Skeletal muscle tissue (tissue), 3 donors: ENCODE measurements at regions not wholly inside any gene's neighbourhood (a gene's known extent, or its start where the extent isn't known, plus 50 kb on each side); places are given as distances from the start of the nearest gene placed in this dataset.
"Not testable (repeated sequence)": the region's sequence is repeated elsewhere in the genome, so short reads cannot be mapped to it uniquely, and the experiment has no call there.

Experiments
- H3K27ac ChIP-seq: one replicate; pipeline ENCODE4 v1.7.0; 2013; ENCODE audit warnings: mild to moderate bottlenecking, low read depth, low read length, inconsistent platforms
- H3K27me3 ChIP-seq, 3 donors: one replicate each; pipeline ENCODE4 v1.7.0; 2013; ENCODE audit warnings: low read length in 3 of 3; ENCODE audit not compliant: control insufficient read depth in 3 of 3, insufficient read depth in 3 of 3
- H3K36me3 ChIP-seq, 3 donors: one replicate each; pipeline ENCODE4 v1.7.0; 2013; ENCODE audit warnings: low read length in 3 of 3; ENCODE audit not compliant: control insufficient read depth in 3 of 3, insufficient read depth in 3 of 3
- H3K4me1 ChIP-seq, 3 donors: one replicate each; pipeline ENCODE4 v1.7.0; 2013; ENCODE audit warnings: low read length in 3 of 3, mild to moderate bottlenecking in 3 of 3; ENCODE audit not compliant: control insufficient read depth in 3 of 3, insufficient read depth in 3 of 3
- H3K4me3 ChIP-seq, 3 donors: one replicate each; pipeline ENCODE4 v1.7.0; 2013; ENCODE audit warnings: low read length in 3 of 3
- H3K9ac ChIP-seq, 3 donors: one replicate each; pipeline ENCODE4 v1.7.0; 2013; ENCODE audit warnings: low read length in 3 of 3, mild to moderate bottlenecking in 3 of 3, moderate library complexity in 2 of 3, low read depth in 1 of 3
- H3K9me3 ChIP-seq, 3 donors: one replicate each; pipeline ENCODE4 v1.7.0; 2013; ENCODE audit warnings: low read length in 3 of 3; ENCODE audit not compliant: control insufficient read depth in 3 of 3
- donor health status: Osteomylitis.

DNA sequence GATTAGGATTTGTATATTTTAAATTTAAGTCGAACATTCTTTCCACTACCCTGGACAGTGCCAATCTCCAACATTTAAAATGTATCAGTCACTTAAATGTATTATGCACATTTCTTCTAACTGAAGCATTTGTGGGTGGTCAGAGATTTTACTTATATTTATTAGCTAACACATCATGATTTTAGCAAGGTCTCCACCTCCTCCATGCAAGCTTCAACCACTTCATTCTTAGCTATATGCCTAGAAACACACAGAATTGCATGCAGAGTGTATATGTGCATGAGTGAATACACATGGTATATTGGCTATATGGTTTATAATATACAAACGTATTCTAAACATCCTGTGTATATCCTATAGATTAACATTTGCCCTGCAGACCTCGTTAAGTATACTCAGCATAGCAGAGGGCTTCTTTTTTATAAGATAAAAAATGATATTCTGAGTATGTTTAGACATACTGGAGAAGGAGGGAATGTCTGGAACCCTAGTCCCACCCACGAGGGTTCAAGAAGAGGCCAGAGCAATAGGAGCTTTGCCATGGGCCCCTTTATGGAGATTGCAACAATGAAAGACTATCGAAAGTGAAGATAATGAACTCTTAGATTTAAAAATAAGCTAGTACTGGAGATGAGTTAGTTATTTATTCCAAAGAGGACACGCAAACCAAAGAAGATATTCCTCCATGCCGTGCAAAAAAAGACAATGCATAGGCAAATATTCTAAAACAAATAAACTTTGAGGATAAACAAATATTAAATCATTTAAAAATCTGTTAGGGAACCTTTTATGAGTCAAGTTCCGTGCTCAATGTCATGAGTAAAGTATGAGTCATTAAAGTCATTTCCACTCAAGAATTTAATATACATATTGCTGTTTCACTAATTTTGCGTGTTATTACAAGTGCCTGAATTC is 480.4 kb downstream of the SIPA1L2 start:
- H3K4me3 ChIP-seq: no peak overlapping the region
- no peaks in the 10 kb centered on the region for H3K27me3 ChIP-seq
- H3K9ac ChIP-seq: no peak overlapping the region

DNA sequence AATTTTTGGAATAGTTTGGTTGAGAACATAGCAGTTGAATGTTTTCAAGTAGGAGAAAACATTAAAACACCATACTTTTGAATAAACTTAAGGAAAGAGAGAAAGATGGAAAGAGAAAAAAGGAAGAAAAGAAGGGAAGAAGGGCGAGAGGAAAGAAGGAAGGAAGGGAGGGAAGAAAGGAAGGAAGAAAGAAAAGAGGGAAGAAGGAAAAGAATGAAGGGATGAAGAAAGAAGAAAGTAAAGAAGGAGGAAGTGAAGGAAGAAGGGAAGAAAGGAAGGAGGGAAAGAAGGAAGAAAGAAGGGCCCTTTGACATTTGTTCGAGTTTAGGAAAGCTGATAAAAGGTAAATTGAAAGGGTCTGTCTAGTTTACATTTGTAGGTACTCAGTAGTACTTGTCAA is 482.7 kb downstream of the SIPA1L2 start:
- Histone ChIP-seq H3K9ac (no peak overlapping the region), H3K27me3 (no peaks in the 10 kb centered on the region), H3K36me3 (no peaks in the 10 kb centered on the region), H3K27ac (no peak overlapping the region), H3K4me1 (no peaks in the 10 kb centered on the region), H3K4me3 (no peak overlapping the region), H3K9me3 (no peaks in the 10 kb centered on the region)

More for the DNA sequence above, 480.4 kb downstream of the SIPA1L2 start:
- no peaks in the 10 kb centered on the region for H3K9me3 ChIP-seq
- no peak overlapping the region for H3K27ac ChIP-seq
- no peaks in the 10 kb centered on the region for H3K4me1 ChIP-seq
- no peaks in the 10 kb centered on the region for H3K36me3 ChIP-seq

DNA sequence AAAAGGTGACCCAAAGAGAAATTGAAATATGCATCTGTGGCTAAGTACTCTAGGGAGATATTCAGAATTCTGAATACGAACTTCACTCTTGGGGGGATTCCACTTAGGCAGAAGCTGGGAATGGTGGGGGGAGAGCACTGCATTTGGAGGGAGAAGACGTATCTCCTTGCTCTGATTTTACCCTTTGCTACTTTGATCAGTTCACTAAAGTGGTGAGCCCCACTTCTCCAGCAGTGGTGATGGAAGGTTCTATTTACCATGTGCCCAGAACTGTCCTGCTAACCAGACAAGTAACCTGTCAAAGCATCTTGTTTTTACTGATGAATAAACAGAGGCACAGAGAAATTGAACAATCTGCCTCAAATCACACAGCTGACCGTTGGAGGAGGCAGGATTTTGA is 483.4 kb downstream of the SIPA1L2 start:
- no peaks in the 10 kb centered on the region for H3K9me3 ChIP-seq
- H3K9ac ChIP-seq: no peak overlapping the region
- no peak overlapping the region for H3K4me3 ChIP-seq
- no peak overlapping the region for H3K27ac ChIP-seq
- no peaks in the 10 kb centered on the region for H3K4me1 ChIP-seq
- no peaks in the 10 kb centered on the region for H3K36me3 ChIP-seq
- no peaks in the 10 kb centered on the region for H3K27me3 ChIP-seq

DNA sequence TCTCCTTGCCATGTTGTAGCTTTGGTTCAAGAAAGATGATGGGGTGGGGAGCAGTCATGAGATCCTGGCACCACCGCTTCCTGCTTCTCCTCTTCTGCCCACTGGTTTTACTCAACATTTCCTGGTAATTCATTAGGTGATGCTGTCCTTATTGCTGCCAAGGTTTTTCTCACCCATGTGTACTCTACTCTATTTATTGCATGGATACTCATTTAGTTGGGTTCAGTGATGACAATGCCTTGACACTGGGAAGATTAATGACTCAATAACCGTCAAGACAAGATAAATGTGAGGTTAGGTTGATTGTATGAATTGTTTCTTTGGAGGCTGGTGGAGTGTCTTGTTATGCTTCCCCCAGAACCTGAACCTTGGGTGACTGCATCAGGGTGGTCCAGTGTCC is 484.2 kb downstream of the SIPA1L2 start:
- H3K27ac ChIP-seq: no peak overlapping the region
- H3K27me3 ChIP-seq: no peaks in the 10 kb centered on the region
- no peaks in the 10 kb centered on the region for H3K9me3 ChIP-seq
- H3K4me3 ChIP-seq: no peak overlapping the region
- no peak overlapping the region for H3K9ac ChIP-seq
- H3K36me3 ChIP-seq: no peaks in the 10 kb centered on the region
- no peaks in the 10 kb centered on the region for H3K4me1 ChIP-seq

GRCh38 chr1:232144696-232145230 is 485.2 kb downstream of the SIPA1L2 start:
- Histone ChIP-seq H3K9me3 (no peaks in the 10 kb centered on the region), H3K4me3 (no peak overlapping the region), H3K27ac (no peak overlapping the region), H3K4me1 (no peaks in the 10 kb centered on the region), H3K9ac (no peak overlapping the region), H3K36me3 (no peaks in the 10 kb centered on the region), H3K27me3 (no peaks in the 10 kb centered on the region)

GRCh38 chr1:232143315-232143886 is 486.5 kb downstream of the SIPA1L2 start:
- Histone ChIP-seq H3K9ac (no peak overlapping the region), H3K4me3 (no peak overlapping the region), H3K9me3 (no peaks in the 10 kb centered on the region), H3K4me1 (no peaks in the 10 kb centered on the region), H3K27ac (no peak overlapping the region), H3K36me3 (no peaks in the 10 kb centered on the region), H3K27me3 (no peaks in the 10 kb centered on the region)

GRCh38 chr1:232142403-232143314 is 487.3 kb downstream of the SIPA1L2 start:
- Histone ChIP-seq H3K36me3 (no peaks in the 10 kb centered on the region), H3K27ac (no peak overlapping the region), H3K9me3 (no peaks in the 10 kb centered on the region), H3K27me3 (no peaks in the 10 kb centered on the region), H3K4me1 (no peaks in the 10 kb centered on the region), H3K4me3 (no peak overlapping the region), H3K9ac (no peak overlapping the region)

- not testable (repeated sequence) for H3K36me3 ChIP-seq, H3K27ac ChIP-seq, H3K4me1 ChIP-seq, H3K27me3 ChIP-seq, H3K9ac ChIP-seq, H3K9me3 ChIP-seq, H3K4me3 ChIP-seq
These were observed 488.8 kb downstream of the SIPA1L2 start for GRCh38 chr1:232141167-232141448.

DNA sequence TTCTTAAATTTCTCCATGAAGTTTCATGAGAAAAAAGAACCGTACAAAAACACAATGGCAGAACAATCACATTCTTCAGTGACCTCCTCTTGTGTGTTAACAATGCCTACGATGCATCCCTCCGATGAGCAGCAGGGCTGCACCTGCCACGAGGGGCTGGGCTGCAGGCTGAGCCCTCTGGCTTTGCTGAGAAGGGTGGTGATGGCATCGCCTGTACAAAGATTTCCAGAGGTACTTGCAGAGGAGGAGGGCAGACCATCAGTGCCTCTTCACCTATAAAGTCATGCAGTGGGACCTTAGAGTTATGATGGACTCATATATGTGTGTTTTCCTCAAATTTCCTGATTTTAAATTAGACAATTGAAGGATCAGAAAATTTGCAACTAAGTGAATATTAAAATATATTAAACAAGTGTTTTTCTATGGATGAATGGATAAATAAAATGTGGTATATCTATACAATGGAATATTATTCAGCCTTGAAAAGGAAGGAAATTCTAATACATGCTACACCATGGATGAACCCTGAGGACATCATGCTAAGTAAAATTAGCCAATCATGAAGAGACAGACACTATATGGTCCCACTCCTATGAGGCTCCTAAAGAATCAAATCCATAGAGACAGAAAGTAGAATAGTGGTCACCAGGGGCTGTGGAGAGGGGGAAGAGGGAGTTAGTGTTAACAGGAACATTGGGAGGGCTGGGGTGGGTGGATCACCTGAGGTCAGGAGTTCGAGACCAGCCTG is 489.3 kb downstream of the SIPA1L2 start:
- Histone ChIP-seq H3K4me3 (no peak overlapping the region), H3K36me3 (no peaks in the 10 kb centered on the region), H3K27me3 (no peaks in the 10 kb centered on the region), H3K9ac (no peak overlapping the region), H3K27ac (no peak overlapping the region), H3K4me1 (no peaks in the 10 kb centered on the region), H3K9me3 (no peaks in the 10 kb centered on the region)
